Nephron progenitor cell (in vitro differentiated cells): ENCODE measurements at regions not wholly inside any gene's neighbourhood (a gene's known extent, or its start where the extent isn't known, plus 50 kb on each side); places are given as distances from the start of the nearest gene placed in this dataset.

Source experiments
- DNase-seq: peaks from one replicate; pipeline ENCODE4 v3.0.0; 2021
- H3K27ac Mint-ChIP-seq: 2 replicates; pipeline ENCODE4 v1.8.0; 2021; ENCODE audit warnings: mild to moderate bottlenecking, moderate library complexity, mixed read lengths
- H3K27me3 Mint-ChIP-seq: 2 replicates; pipeline ENCODE4 v1.8.0; 2021; ENCODE audit warnings: mild to moderate bottlenecking, low read depth, mixed read lengths; ENCODE audit not compliant: poor library complexity
- H3K36me3 Mint-ChIP-seq: 2 replicates; pipeline ENCODE4 v1.8.0; 2021; ENCODE audit warnings: low read depth, mixed read lengths
- H3K4me1 Mint-ChIP-seq: 2 replicates; pipeline ENCODE4 v1.8.0; 2021; ENCODE audit warnings: mixed read lengths
- H3K4me3 Mint-ChIP-seq: 2 replicates; pipeline ENCODE4 v1.8.0; 2021; ENCODE audit warnings: mild to moderate bottlenecking, moderate library complexity, mixed read lengths
- H3K9me3 Mint-ChIP-seq: 2 replicates; pipeline ENCODE4 v1.8.0; 2021; ENCODE audit warnings: mild to moderate bottlenecking, moderate library complexity, mixed read lengths
- TF ChIP-seq, protein P1 (sequence below): fragments of 200-600 bp; sonication (generic); IDR thresholded peaks from 2 replicates; pipeline ENCODE4 v1.5.0; 2021; ENCODE audit warnings: antibody characterized with exemption

DNA sequence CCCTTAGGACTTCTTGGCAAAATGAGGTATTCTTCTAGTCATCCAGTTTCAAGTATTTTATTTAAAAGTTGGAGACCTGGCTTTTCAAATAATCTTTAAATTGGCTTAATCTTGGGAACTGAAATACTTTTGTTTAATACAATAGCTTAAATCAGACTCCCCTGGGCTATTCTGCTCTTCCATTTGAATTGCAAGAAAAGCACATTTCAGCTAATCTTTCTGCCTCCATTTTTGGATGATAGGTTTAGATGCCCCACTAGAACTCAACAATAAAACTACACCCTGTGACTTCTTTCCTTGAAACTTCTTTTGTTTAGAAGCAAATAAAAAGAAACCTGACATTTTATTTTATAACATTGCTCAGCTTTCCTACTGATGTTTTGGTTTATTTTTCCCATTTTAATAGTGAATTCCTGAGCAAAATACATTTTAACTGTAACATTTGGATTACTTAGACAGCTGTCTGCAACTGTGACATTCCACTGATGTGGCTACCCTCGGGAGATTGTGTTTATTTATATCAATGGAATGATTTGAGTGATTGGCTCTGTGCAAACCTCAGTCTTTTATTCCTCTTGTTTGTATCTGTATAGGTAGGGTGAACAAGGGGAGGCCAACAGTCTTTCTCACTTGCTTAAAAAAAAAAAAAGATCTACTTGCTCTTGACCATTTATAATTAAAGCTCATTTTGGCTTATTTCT is 1045.8 kb upstream of the CNTN5 start:
- Mint-ChIP-seq H3K36me3 (no peaks in the 10 kb centered on the region), H3K4me1 (no peaks in the 10 kb centered on the region), H3K9me3 (no peaks in the 10 kb centered on the region), H3K27ac (no peak overlapping the region), H3K4me3 (no peak overlapping the region), H3K27me3 (no peaks in the 10 kb centered on the region)
- no peak for DNase-seq
- TF ChIP-seq, protein P1, sequence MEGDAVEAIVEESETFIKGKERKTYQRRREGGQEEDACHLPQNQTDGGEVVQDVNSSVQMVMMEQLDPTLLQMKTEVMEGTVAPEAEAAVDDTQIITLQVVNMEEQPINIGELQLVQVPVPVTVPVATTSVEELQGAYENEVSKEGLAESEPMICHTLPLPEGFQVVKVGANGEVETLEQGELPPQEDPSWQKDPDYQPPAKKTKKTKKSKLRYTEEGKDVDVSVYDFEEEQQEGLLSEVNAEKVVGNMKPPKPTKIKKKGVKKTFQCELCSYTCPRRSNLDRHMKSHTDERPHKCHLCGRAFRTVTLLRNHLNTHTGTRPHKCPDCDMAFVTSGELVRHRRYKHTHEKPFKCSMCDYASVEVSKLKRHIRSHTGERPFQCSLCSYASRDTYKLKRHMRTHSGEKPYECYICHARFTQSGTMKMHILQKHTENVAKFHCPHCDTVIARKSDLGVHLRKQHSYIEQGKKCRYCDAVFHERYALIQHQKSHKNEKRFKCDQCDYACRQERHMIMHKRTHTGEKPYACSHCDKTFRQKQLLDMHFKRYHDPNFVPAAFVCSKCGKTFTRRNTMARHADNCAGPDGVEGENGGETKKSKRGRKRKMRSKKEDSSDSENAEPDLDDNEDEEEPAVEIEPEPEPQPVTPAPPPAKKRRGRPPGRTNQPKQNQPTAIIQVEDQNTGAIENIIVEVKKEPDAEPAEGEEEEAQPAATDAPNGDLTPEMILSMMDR, result no peak

DNA sequence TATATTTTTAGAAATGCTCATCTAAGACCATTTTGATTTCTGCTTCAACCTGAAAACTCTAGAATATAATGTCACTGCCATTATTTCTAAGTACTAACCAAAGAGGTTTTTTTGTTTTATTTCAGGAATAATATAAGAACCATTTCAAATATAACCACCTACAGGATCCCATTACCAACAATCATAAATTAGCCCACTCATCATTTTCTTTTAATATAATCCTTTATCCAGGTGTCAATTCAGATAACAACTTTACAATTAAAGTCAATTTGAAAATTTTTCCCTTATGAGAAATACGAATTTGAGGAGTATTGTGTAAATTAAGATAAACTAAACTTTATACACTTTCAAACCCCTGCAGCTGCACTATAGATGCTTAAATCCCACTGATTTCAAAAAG is 1043.0 kb upstream of the CNTN5 start:
- TF ChIP-seq, protein P1, result no peak
- Mint-ChIP-seq H3K9me3 (no peaks in the 10 kb centered on the region), H3K27me3 (no peaks in the 10 kb centered on the region), H3K4me1 (no peaks in the 10 kb centered on the region), H3K27ac (no peak overlapping the region), H3K4me3 (no peak overlapping the region), H3K36me3 (no peaks in the 10 kb centered on the region)
- DNase-seq, result no peak

DNA sequence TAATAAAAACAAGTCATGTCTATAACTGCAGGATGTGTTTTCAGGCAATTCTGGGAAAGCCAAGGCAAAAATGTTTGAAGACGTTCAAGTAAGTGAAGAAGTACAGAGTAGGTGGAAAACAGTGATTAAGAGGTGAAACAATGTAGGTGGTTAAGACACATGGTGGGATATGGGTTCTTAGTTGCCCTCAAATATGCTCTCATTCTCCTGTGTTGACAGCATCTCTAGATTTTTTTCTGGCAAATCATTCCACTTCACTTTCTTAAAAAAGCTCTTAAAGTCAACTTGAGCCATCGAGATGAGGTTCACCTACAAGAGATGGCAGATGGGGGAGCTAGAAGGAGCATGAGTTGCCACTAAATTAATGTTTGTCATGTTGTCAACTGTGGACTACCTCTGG is 1041.0 kb upstream of the CNTN5 start:
- TF ChIP-seq, protein P1, result no peak
- H3K27ac Mint-ChIP-seq, result no peak overlapping the region
- no peak for DNase-seq
- H3K27me3 Mint-ChIP-seq, result no peaks in the 10 kb centered on the region
- H3K4me3 Mint-ChIP-seq, result no peak overlapping the region
- H3K36me3 Mint-ChIP-seq, result no peaks in the 10 kb centered on the region
- no peaks in the 10 kb centered on the region for H3K9me3 Mint-ChIP-seq
- H3K4me1 Mint-ChIP-seq, result no peaks in the 10 kb centered on the region

DNA sequence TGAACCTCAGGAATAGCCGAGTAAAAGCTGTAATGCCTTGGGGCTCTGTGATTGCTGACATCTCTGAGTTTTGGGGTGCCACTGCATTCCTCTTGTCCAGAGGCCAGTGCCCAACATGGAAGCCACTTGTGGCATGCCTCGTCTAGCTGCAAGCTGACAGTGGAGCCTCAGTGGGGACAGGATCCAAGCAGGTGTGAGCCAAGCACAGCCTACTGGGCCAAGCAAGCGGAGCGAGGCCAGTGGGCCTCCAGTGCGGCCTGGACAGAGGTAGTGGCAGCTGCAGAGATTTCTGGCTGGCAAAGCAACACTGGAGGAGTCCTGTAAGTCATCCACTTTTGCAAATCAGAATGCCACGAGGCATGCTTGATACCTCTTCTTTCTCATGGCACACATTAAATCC is 1038.2 kb upstream of the CNTN5 start:
- Mint-ChIP-seq H3K4me3 (no peak overlapping the region), H3K27ac (no peak overlapping the region), H3K27me3 (no peaks in the 10 kb centered on the region), H3K4me1 (no peaks in the 10 kb centered on the region), H3K9me3 (no peaks in the 10 kb centered on the region), H3K36me3 (no peaks in the 10 kb centered on the region)
- DNase-seq, result no peak
- TF ChIP-seq, protein P1, result no peak

DNA sequence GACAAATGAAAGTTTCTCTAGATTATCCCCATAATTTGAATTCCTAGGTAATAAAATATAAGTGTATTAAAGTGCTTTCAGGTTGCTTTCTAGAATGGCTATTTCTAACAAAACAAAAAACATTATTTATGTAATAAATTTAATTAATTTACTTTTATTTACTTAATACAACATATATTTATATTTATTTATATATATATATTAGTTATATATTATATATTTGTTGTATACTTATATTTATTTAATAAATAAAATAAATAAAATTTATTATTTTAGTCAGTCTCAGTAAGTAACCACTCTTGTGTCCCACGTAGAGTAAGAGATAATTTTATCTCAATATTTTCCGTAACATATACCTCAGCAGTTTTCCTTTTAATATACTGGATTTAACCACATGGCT is 1031.6 kb upstream of the CNTN5 start:
- TF ChIP-seq, protein P1, result no peak
- Mint-ChIP-seq H3K36me3 (no peaks in the 10 kb centered on the region), H3K27me3 (no peaks in the 10 kb centered on the region), H3K27ac (no peak overlapping the region), H3K4me1 (no peaks in the 10 kb centered on the region), H3K9me3 (no peaks in the 10 kb centered on the region), H3K4me3 (no peak overlapping the region)
- DNase-seq, result no peak

DNA sequence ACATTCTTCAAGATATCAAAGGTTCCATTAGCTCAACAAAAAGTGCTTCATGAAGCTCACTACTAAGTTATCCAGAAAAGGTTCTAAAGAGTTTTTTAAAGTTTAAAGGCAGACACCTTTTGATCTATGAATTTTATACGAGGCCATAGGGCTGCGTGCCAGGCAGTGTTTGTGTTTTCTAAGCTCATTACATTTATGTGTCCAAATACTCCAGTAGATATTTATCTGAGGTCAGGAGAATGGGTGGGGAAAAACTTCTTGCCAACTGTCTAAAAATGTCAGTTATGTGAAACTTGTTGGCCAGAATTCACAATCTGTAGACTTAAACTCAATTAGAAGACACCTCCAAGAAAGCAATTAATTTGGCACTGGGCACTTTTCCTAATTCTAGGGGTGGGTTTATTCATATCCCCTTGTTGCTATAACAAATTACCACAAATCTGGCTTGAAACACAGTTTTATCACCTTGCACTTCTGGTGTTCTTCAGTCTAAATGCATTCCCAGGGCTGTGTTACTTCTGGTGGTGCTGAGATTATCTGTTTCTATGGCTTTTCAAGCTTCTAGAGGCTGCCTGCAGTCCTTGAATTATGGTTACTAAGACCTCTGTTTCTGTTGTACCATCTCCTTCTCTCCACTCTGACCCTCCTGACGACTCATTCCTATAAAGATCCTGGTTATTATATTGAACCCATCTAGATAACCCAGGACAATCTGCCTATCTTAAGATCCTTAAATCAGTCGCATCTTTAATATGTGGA is 1030.4 kb upstream of the CNTN5 start:
- Mint-ChIP-seq H3K4me3 (no peak overlapping the region), H3K27ac (no peak overlapping the region), H3K4me1 (no peaks in the 10 kb centered on the region), H3K9me3 (no peaks in the 10 kb centered on the region), H3K27me3 (no peaks in the 10 kb centered on the region), H3K36me3 (no peaks in the 10 kb centered on the region)
- TF ChIP-seq, protein P1, result no peak
- no peak for DNase-seq
